K562 (cell line): ENCODE measurements at regions not wholly inside any gene's neighbourhood (a gene's known extent, or its start where the extent isn't known, plus 50 kb on each side); places are given as distances from the start of the nearest gene placed in this dataset.

Experiments used
- ATAC-seq: fragments of 200-7000 bp; cut with Tn5 transposase; 3 replicates; pipeline ENCODE4 v1.9.1; 2020; ENCODE audit warnings: moderate library complexity
- BruUV-seq: library from RNA; stranded (reverse); fragments of 400-500 nt; replicated peaks from 2 replicates; lab custom pipeline; 2021; lab: Mats Ljungman, UMichigan
- CTCF ChIA-PET: fragments of 300-600 bp; formaldehyde crosslinking; extraction: SDS; loops from one replicate; lab custom pipeline; 2021; ENCODE audit warnings: low intra/inter-chr PET ratio; lab: Yijun Ruan, JAX
- POLR2A ChIA-PET: fragments of 300-600, 350-650 bp; sonication (Branson Sonifier 250); formaldehyde crosslinking; extraction: SDS; loops from one replicate; lab custom pipeline; 2021; ENCODE audit warnings: antibody characterized with exemption, inconsistent platforms; lab: Yijun Ruan, JAX
- DNase-seq, 4 experiments: peaks; one replicate each; pipeline versions ENCODE4 v3.0.0 to v3.0.0-alpha.2; 2011 to 2018; ENCODE audit warnings: low spot score in 3 of 4, mixed read lengths in 3 of 4; ENCODE audit errors: extremely low read depth in 1 of 4
- FAIRE-seq: peaks from 2 replicates; lab custom pipeline; 2011; peaks lifted over from hg19 to GRCh38; lab: Jason Lieb, UNC
- H2AFZ ChIP-seq: 2 replicates; pipeline ENCODE4 v1.6.0; 2011; ENCODE audit warnings: low read depth, low read length, control low read depth, inconsistent platforms
- H3K27ac ChIP-seq: fragments of 200-600 bp; 3 replicates; pipeline ENCODE4 v1.8.0; 2011; ENCODE audit warnings: low read depth, mild to moderate bottlenecking, control low read depth, inconsistent platforms, low read length, moderate library complexity, mixed read lengths; ENCODE audit errors: extremely low read depth
- H3K27me3 ChIP-seq, 2 experiments: fragments of 300-600 bp in 1 of 2; 2 replicates in 1 of 2; 3 replicates in 1 of 2; pipeline versions ENCODE4 v1.6.0 to v1.8.0; 2011; ENCODE audit warnings: inconsistent platforms in 2 of 2, low read length in 2 of 2, mild to moderate bottlenecking in 1 of 2, mixed read lengths in 1 of 2, moderate library complexity in 1 of 2; ENCODE audit not compliant: control insufficient read depth in 2 of 2, insufficient read depth in 2 of 2
- H3K36me3 ChIP-seq: fragments of 300-600 bp; 3 replicates; pipeline ENCODE4 v1.8.0; 2011; ENCODE audit warnings: mild to moderate bottlenecking, low read length, inconsistent platforms; ENCODE audit not compliant: control insufficient read depth, insufficient read depth
- H3K4me1 ChIP-seq, 2 experiments: fragments of 200-600 bp in 1 of 2; replicated peaks in 1 of 2; 2 replicates in 1 of 2; 3 replicates in 1 of 2; pipeline versions ENCODE4 v1.5.1 to v1.8.0; 2011; ENCODE audit warnings: inconsistent platforms in 2 of 2, low read length in 2 of 2, mild to moderate bottlenecking in 1 of 2, mixed read lengths in 1 of 2, moderate library complexity in 1 of 2; ENCODE audit not compliant: control insufficient read depth in 2 of 2, insufficient read depth in 2 of 2
- H3K4me2 ChIP-seq: 2 replicates; pipeline ENCODE4 v1.6.1; 2011; ENCODE audit warnings: low read length, control low read depth, inconsistent platforms, mixed read lengths; ENCODE audit not compliant: insufficient read depth
- H3K4me3 ChIP-seq: fragments of 200-600 bp; sonication (generic), shearing (Covaris generic); 2 replicates; pipeline ENCODE4 v1.5.1; 2016; ENCODE audit warnings: control low read depth, inconsistent platforms
- H3K79me2 ChIP-seq: fragments of 200-600 bp; 3 replicates; pipeline ENCODE4 v1.8.0; 2011; ENCODE audit warnings: low read length, inconsistent platforms; ENCODE audit not compliant: control insufficient read depth, insufficient read depth
- H3K9ac ChIP-seq, 2 experiments: 2 replicates each; pipeline versions ENCODE4 v1.6.0 to v1.6.1; 2011; ENCODE audit warnings: low read depth in 2 of 2, low read length in 2 of 2, control low read depth in 1 of 2, inconsistent platforms in 1 of 2, mild to moderate bottlenecking in 1 of 2, mixed read lengths in 1 of 2; ENCODE audit not compliant: insufficient read depth in 1 of 2
- H3K9me1 ChIP-seq: one replicate; pipeline ENCODE4 v1.6.0; 2011; ENCODE audit warnings: inconsistent platforms, mild to moderate bottlenecking, low read length, moderate library complexity; ENCODE audit not compliant: control insufficient read depth, insufficient read depth
- H3K9me3 ChIP-seq: replicated peaks from 2 replicates; pipeline ENCODE4 v1.5.1; 2011; ENCODE audit warnings: low read depth, low read length, inconsistent platforms; ENCODE audit not compliant: control insufficient read depth, insufficient read depth
- H4K20me1 ChIP-seq: replicated peaks from 2 replicates; pipeline ENCODE4 v1.6.1; 2011; ENCODE audit warnings: low read length, inconsistent platforms, mixed read lengths; ENCODE audit not compliant: control insufficient read depth, insufficient read depth
- ARID1B ChIP-seq: fragments of 450-650 bp; IDR thresholded peaks from 2 replicates; pipeline ENCODE4 v1.6.1; 2016; ENCODE audit warnings: antibody characterized with exemption, mild to moderate bottlenecking, inconsistent platforms
- ASH1L ChIP-seq: fragments of 450-650 bp; IDR thresholded peaks from 2 replicates; pipeline ENCODE4 v1.6.1; 2018; ENCODE audit warnings: borderline replicate concordance, mild to moderate bottlenecking, low read depth; ENCODE audit not compliant: partially characterized antibody
- CC2D1A ChIP-seq: fragments of 450-650 bp; IDR thresholded peaks from 2 replicates; pipeline ENCODE4 v1.6.1; 2017; ENCODE audit warnings: mild to moderate bottlenecking
- FOSL1 ChIP-seq: fragments of 200-800 bp; sonication (Bioruptor generic); conservative IDR thresholded peaks from 2 replicates; pipeline ENCODE4 v1.6.1; 2016; ENCODE audit warnings: missing genetic modification characterization, missing compliant biosample characterization
- NR4A1 ChIP-seq, 2 experiments: fragments of 250-450 bp in 1 of 2; fragments of 450-650 bp in 1 of 2; sonication (Bioruptor Pico) in 1 of 2; IDR thresholded peaks; 2 replicates each; pipeline versions ENCODE4 v1.4.0 to v1.6.1; 2016 to 2020; ENCODE audit warnings: mild to moderate bottlenecking in 2 of 2, missing compliant biosample characterization in 1 of 2, missing genetic modification characterization in 1 of 2, moderate library complexity in 1 of 2
- SAP30 ChIP-seq: fragments of 200-600 bp; sonication (generic); IDR thresholded peaks from 2 replicates; pipeline ENCODE4 v1.6.1; 2012; ENCODE audit warnings: borderline replicate concordance, low read depth, mild to moderate bottlenecking, moderate library complexity, low read length, control low read depth, inconsistent platforms; ENCODE audit not compliant: insufficient read depth, poor library complexity, severe bottlenecking
- SREBF2 ChIP-seq: sonication (generic); formaldehyde crosslinking; IDR thresholded peaks from 2 replicates; pipeline ENCODE4 v1.4.0; 2020; ENCODE audit warnings: mild to moderate bottlenecking, missing genetic modification reagents
- SRSF9 ChIP-seq: fragments of 200-400 bp; formaldehyde crosslinking; IDR thresholded peaks from 2 replicates; pipeline ENCODE4 v1.6.1; 2017; ENCODE audit warnings: low read depth, low read length, borderline replicate concordance
- TFAM ChIP-seq: fragments of 250-450 bp; sonication (Bioruptor Pico); conservative IDR thresholded peaks from 2 replicates; pipeline ENCODE4 v1.5.0; 2021; ENCODE audit warnings: mild to moderate bottlenecking, moderate library complexity
- ZC3H11A ChIP-seq: IDR thresholded peaks from 2 replicates; pipeline ENCODE4 v1.6.1; 2012; ENCODE audit warnings: low read depth, low read length, improper control_type of control experiment
- ZEB2 ChIP-seq: fragments of 450-650 bp; IDR thresholded peaks from 2 replicates; pipeline ENCODE4 v1.6.1; 2016
- WGBS: fragments of 100-300 bp; shearing (Covaris generic); methylation state at CpG from one replicate; pipeline ENCODE4 v1.1.6; 2016; ENCODE audit warnings: low coverage, mixed read lengths; ENCODE audit not compliant: insufficient coverage; ENCODE audit errors: missing lambda C conversion rate; 5-methylcytosine and 5-hydroxymethylcytosine counted together
- in situ Hi-C: fragments of 300-500 bp; cut with MboI; formaldehyde crosslinking; loops from 4 replicates; pipeline ENCODE4 v1.15.0; 2018; ENCODE audit warnings: inconsistent platforms, mixed read lengths
- intact Hi-C: fragments of 100-400 bp; cut with micrococcal nuclease; formaldehyde crosslinking; loops from 2 replicates; pipeline ENCODE4 v1.14.2; 2022
- TF ChIP-seq, protein P1 (sequence below): fragments of 250-450 bp; sonication (Bioruptor Pico); IDR thresholded peaks from 2 replicates; pipeline ENCODE4 v1.5.0; 2021; ENCODE audit warnings: mild to moderate bottlenecking, borderline replicate concordance
- TF ChIP-seq, protein P2 (sequence below): fragments of 150-350 bp; IDR thresholded peaks from 2 replicates; pipeline ENCODE4 v1.6.1; 2014; ENCODE audit warnings: low read depth, mild to moderate bottlenecking, low read length, borderline replicate concordance
- TF ChIP-seq, protein P3 (sequence below): sonication (generic); formaldehyde crosslinking; IDR thresholded peaks from 2 replicates; pipeline ENCODE4 v1.5.0; 2020; ENCODE audit warnings: missing genetic modification reagents

DNA sequence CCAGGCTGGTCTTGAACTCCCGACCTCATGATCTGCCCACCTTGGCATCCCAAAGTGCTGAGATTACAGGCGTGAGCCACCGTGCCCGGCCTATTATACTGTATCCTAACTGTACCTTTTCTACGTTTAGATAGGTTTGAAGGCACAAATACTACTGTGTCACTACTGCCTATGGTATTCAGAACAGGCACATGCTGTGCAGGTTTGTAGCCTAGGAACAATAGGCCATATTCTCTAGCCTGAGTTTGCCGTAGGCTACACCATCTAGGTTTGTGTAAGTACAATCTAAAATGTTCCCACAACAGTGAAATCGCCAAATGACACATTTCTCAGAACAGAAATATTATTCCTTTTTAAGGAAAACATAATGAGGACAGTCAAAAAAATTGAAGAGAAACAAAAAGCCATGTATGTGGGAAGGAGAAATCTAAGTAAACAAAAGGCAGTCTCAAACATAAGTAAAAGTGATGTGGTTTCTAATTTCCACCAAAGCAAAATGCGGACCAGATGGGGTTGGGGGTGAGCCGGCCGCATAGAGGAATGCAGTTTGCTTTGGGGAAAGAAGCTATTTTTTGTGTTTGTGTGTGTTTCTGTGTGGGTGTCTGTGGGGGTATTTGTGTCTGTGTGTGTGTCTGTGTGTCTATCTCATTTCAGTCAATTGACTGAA, 192.6 kb upstream of the SALL4 start:
- 0% methylated on average over 10 of the region's 10 CpGs for WGBS
- no peaks in the 10 kb centered on the region for H4K20me1 ChIP-seq
- in situ Hi-C loops: no loop called here
- peaks cover 0 to 8% of the 10 kb centered on the region in 2 experiments; a peak in 2 of 5 replicates for H3K27me3 ChIP-seq
- no peak for FAIRE-seq
- H3K36me3 ChIP-seq: no peaks in the 10 kb centered on the region
- H2AFZ ChIP-seq: no peak overlapping the region
- CTCF ChIA-PET: no interaction called here
- intact Hi-C loops: no loop called here
- no peaks in the 10 kb centered on the region for H3K9me1 ChIP-seq
- no peaks in the 10 kb centered on the region for H3K79me2 ChIP-seq
- H3K9ac ChIP-seq: no peak overlapping the region
- BruUV-seq: no TSS peak
- H3K4me3 ChIP-seq: no peak overlapping the region
- POLR2A ChIA-PET: no interaction called here
- H3K9me3 ChIP-seq: no peaks in the 10 kb centered on the region
- H3K4me2 ChIP-seq: no peak overlapping the region
- no peak for DNase-seq
- no peak overlapping the region for H3K27ac ChIP-seq
- no peak for ATAC-seq
- no peaks in the 10 kb centered on the region for H3K4me1 ChIP-seq
- TF ChIP-seq, protein P1, sequence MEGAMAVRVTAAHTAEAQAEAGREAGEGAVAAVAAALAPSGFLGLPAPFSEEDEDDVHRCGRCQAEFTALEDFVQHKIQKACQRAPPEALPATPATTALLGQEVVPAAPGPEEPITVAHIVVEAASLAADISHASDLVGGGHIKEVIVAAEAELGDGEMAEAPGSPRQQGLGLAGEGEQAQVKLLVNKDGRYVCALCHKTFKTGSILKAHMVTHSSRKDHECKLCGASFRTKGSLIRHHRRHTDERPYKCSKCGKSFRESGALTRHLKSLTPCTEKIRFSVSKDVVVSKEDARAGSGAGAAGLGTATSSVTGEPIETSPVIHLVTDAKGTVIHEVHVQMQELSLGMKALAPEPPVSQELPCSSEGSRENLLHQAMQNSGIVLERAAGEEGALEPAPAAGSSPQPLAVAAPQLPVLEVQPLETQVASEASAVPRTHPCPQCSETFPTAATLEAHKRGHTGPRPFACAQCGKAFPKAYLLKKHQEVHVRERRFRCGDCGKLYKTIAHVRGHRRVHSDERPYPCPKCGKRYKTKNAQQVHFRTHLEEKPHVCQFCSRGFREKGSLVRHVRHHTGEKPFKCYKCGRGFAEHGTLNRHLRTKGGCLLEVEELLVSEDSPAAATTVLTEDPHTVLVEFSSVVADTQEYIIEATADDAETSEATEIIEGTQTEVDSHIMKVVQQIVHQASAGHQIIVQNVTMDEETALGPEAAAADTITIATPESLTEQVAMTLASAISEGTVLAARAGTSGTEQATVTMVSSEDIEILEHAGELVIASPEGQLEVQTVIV (CRISPR knock-in tag): no peak
- no peak for TF ChIP-seq NR4A1 (CRISPR knock-in tag; IDR thresholded peaks at IDR 0.05)
- no peak for TF ChIP-seq NR4A1 (tag; IDR thresholded peaks at IDR 0.05)
- no peak for TF ChIP-seq SRSF9
- no peak for TF ChIP-seq TFAM
- TF ChIP-seq ASH1L: no peak
- TF ChIP-seq, protein P2, sequence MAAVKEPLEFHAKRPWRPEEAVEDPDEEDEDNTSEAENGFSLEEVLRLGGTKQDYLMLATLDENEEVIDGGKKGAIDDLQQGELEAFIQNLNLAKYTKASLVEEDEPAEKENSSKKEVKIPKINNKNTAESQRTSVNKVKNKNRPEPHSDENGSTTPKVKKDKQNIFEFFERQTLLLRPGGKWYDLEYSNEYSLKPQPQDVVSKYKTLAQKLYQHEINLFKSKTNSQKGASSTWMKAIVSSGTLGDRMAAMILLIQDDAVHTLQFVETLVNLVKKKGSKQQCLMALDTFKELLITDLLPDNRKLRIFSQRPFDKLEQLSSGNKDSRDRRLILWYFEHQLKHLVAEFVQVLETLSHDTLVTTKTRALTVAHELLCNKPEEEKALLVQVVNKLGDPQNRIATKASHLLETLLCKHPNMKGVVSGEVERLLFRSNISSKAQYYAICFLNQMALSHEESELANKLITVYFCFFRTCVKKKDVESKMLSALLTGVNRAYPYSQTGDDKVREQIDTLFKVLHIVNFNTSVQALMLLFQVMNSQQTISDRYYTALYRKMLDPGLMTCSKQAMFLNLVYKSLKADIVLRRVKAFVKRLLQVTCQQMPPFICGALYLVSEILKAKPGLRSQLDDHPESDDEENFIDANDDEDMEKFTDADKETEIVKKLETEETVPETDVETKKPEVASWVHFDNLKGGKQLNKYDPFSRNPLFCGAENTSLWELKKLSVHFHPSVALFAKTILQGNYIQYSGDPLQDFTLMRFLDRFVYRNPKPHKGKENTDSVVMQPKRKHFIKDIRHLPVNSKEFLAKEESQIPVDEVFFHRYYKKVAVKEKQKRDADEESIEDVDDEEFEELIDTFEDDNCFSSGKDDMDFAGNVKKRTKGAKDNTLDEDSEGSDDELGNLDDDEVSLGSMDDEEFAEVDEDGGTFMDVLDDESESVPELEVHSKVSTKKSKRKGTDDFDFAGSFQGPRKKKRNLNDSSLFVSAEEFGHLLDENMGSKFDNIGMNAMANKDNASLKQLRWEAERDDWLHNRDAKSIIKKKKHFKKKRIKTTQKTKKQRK: no peak
- no peak for TF ChIP-seq SREBF2
- TF ChIP-seq ZC3H11A: no peak
- TF ChIP-seq ARID1B: no peak
- TF ChIP-seq FOSL1: no peak
- TF ChIP-seq CC2D1A: no peak
- TF ChIP-seq, protein P3, sequence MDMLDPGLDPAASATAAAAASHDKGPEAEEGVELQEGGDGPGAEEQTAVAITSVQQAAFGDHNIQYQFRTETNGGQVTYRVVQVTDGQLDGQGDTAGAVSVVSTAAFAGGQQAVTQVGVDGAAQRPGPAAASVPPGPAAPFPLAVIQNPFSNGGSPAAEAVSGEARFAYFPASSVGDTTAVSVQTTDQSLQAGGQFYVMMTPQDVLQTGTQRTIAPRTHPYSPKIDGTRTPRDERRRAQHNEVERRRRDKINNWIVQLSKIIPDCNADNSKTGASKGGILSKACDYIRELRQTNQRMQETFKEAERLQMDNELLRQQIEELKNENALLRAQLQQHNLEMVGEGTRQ: no peak
- no peak for TF ChIP-seq ZEB2
- TF ChIP-seq SAP30: no peak
